DND-41 (cell line): ENCODE measurements at regions not wholly inside any gene's neighbourhood (a gene's known extent, or its start where the extent isn't known, plus 50 kb on each side); places are given as distances from the start of the nearest gene placed in this dataset.

ENCODE experiments used
- EZH2 ChIP-seq: IDR thresholded peaks from 3 replicates; pipeline ENCODE4 v1.6.1; 2012; ENCODE audit warnings: borderline replicate concordance, low read depth, mild to moderate bottlenecking, moderate library complexity, low read length, inconsistent platforms; ENCODE audit not compliant: severe bottlenecking
- TF ChIP-seq, protein P1 (sequence below): IDR thresholded peaks from 2 replicates; pipeline ENCODE4 v1.5.1; 2012; ENCODE audit warnings: borderline replicate concordance, low read length, moderate library complexity, mild to moderate bottlenecking; ENCODE audit not compliant: poor library complexity, severe bottlenecking; ENCODE audit errors: extremely low read depth

DNA sequence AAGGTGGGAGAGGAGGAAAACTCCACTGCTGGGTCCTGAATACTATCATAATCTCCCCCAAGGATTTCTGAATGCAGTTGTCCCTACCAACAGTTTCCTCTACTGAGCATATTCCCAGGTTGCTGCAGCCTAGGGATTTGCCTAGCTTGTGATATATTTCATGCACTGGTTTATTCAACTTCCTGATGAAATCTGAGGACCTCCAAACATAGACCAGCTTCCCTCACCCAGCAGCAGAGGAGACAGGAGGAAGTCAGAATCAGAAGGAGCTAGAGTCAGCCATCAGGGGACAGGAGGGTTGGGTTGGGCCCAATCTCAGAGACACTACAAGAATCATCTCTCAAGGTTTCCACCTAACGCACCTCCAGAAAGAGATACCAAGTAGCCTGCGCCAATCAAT, 138.4 kb upstream of the TOP1 start:
- TF ChIP-seq, protein P1, sequence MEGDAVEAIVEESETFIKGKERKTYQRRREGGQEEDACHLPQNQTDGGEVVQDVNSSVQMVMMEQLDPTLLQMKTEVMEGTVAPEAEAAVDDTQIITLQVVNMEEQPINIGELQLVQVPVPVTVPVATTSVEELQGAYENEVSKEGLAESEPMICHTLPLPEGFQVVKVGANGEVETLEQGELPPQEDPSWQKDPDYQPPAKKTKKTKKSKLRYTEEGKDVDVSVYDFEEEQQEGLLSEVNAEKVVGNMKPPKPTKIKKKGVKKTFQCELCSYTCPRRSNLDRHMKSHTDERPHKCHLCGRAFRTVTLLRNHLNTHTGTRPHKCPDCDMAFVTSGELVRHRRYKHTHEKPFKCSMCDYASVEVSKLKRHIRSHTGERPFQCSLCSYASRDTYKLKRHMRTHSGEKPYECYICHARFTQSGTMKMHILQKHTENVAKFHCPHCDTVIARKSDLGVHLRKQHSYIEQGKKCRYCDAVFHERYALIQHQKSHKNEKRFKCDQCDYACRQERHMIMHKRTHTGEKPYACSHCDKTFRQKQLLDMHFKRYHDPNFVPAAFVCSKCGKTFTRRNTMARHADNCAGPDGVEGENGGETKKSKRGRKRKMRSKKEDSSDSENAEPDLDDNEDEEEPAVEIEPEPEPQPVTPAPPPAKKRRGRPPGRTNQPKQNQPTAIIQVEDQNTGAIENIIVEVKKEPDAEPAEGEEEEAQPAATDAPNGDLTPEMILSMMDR: no peak
- TF ChIP-seq EZH2: no peak
